Activated naive CD4-positive, alpha-beta T cell treated with anti-CD3 and anti-CD28 coated beads, Interleukin-2, amount 10 ng/mL, durations not matched to agents 7 days and 5 days (primary cell): ENCODE measurements at regions not wholly inside any gene's neighbourhood (a gene's known extent, or its start where the extent isn't known, plus 50 kb on each side); places are given as distances from the start of the nearest gene placed in this dataset.
"Not testable (repeated sequence)": the region's sequence is repeated elsewhere in the genome, so short reads cannot be mapped to it uniquely, and the experiment has no call there.

ENCODE experiments used
- CTCF ChIA-PET: fragments of 350-600 bp; sonication (Branson Sonifier 250); formaldehyde crosslinking; loops from one replicate; lab custom pipeline; 2021; ENCODE audit warnings: antibody characterized with exemption; lab: Charles Lee
- DNase-seq: peaks from one replicate; pipeline ENCODE4 v3.0.0-alpha.2; 2020
- H3K27ac Mint-ChIP-seq: one replicate; pipeline ENCODE4 v1.8.0; 2021; ENCODE audit warnings: mild to moderate bottlenecking, moderate library complexity, mixed read lengths
- H3K27me3 Mint-ChIP-seq: one replicate; pipeline ENCODE4 v1.8.0; 2021; ENCODE audit warnings: mild to moderate bottlenecking, mixed read lengths
- H3K36me3 Mint-ChIP-seq: one replicate; pipeline ENCODE4 v1.8.0; 2021; ENCODE audit warnings: mixed read lengths
- H3K4me1 Mint-ChIP-seq: one replicate; pipeline ENCODE4 v1.8.0; 2021; ENCODE audit warnings: mixed read lengths
- H3K4me3 Mint-ChIP-seq: one replicate; pipeline ENCODE4 v1.8.0; 2021; ENCODE audit warnings: mild to moderate bottlenecking, moderate library complexity, mixed read lengths
- H3K9me3 Mint-ChIP-seq: one replicate; pipeline ENCODE4 v1.8.0; 2021; ENCODE audit warnings: mixed read lengths

GRCh38 chr3:161639095-161639494 lies 142.5 kb downstream of the OTOL1 start:
- CTCF ChIA-PET, H3K4me3 Mint-ChIP-seq, H3K36me3 Mint-ChIP-seq, H3K9me3 Mint-ChIP-seq, H3K27me3 Mint-ChIP-seq, H3K27ac Mint-ChIP-seq, DNase-seq, H3K4me1 Mint-ChIP-seq: not testable (repeated sequence)

DNA sequence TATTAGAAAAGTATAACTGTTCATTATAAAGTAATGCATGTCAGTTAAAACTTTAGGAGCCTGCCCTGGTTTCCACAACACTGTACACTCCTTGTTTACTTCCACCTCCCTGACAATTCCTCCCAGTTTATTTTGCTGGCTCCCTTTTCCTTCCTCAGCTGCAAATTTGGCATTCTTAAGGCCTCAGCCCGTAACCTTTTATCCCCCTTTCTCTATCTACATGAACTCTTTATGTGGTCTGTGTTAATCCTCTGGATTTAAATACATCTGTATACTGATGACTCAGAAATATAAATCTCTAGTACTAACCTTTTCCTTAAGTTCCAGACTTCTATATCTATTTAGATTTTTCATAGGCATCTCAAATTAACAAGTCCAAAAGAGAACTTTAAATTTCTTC lies 143.6 kb downstream of the OTOL1 start:
- CTCF ChIA-PET: no interaction called here

DNA sequence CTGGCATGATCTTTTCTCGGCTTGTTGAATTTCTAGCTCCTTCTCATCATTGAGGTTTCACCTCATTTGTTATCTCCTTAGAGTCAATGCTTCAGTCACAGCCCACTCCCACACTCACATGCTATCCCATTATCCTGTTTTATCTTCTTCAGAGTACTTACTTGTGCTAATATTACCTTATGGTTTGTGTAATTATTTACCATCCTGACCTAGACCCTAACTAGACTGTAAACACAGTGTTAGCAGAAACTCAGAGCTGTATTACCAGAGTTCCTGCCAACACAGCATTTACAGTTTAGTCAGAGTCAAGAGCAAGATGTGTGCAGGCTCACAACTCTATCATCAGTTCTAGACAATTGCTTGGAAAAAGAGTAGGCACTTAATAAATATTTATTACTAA lies 144.7 kb downstream of the OTOL1 start:
- Mint-ChIP-seq H3K4me3 (no peak overlapping the region), H3K36me3 (no peaks in the 10 kb centered on the region), H3K27ac (no peak overlapping the region), H3K9me3 (no peaks in the 10 kb centered on the region), H3K4me1 (no peaks in the 10 kb centered on the region), H3K27me3 (no peaks in the 10 kb centered on the region)
- DNase-seq: no peak
- CTCF ChIA-PET: no interaction called here

More for the DNA sequence above, 143.6 kb downstream of the OTOL1 start:
- no peaks in the 10 kb centered on the region for H3K9me3 Mint-ChIP-seq
- H3K36me3 Mint-ChIP-seq: no peaks in the 10 kb centered on the region
- no peak overlapping the region for H3K27ac Mint-ChIP-seq
- no peaks in the 10 kb centered on the region for H3K4me1 Mint-ChIP-seq
- DNase-seq: no peak
- H3K4me3 Mint-ChIP-seq: no peak overlapping the region
- H3K27me3 Mint-ChIP-seq: no peaks in the 10 kb centered on the region

DNA sequence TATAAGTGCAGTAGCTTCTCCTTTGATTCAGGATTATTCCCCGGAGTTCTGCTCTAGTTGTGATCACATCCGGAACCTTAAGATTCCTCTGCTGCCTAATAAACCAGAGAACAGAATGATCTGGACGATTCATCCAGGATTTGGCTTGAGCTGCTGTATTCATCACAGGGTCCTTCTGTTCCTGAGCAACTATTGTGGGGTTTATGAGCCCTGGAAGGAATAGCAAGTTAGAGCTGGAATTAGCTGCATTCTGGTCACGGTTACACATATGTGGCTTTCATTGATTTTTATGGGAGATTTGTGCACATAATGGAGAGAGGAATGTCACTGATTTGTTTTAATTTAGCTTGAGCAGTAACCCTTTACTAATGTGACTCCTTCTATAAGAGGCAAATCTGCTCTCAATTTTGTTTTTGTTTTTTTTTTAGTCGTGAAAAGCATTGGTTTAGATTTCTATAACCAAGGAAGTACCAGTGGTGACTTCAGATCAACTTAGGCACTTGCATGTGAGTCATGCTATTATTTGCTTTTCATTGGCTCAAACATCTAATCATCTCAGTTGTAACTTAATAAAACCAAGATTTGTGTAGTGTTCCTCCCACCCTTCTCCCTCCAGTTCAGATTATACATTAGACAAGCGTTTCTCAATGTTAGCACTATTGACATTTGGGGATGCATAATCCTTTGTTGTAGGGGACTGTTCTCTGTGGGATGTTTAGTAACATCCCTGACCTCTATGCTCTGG lies 148.5 kb downstream of the OTOL1 start:
- H3K9me3 Mint-ChIP-seq: no peaks in the 10 kb centered on the region
- CTCF ChIA-PET: no interaction called here
- H3K36me3 Mint-ChIP-seq: no peaks in the 10 kb centered on the region
- H3K27me3 Mint-ChIP-seq: no peaks in the 10 kb centered on the region
- H3K27ac Mint-ChIP-seq: no peak overlapping the region
- DNase-seq: no peak
- no peaks in the 10 kb centered on the region for H3K4me1 Mint-ChIP-seq
- H3K4me3 Mint-ChIP-seq: no peak overlapping the region

GRCh38 chr3:161647936-161648470 lies 151.4 kb downstream of the OTOL1 start:
- no peak for DNase-seq
- Mint-ChIP-seq H3K36me3 (no peaks in the 10 kb centered on the region), H3K27me3 (no peaks in the 10 kb centered on the region), H3K27ac (no peak overlapping the region), H3K9me3 (peaks cover 2% of the 10 kb centered on the region), H3K4me1 (no peaks in the 10 kb centered on the region), H3K4me3 (no peak overlapping the region)
- CTCF ChIA-PET: no interaction called here

- peaks cover 2% of the 10 kb centered on the region for H3K9me3 Mint-ChIP-seq
- CTCF ChIA-PET: no interaction called here
- H3K36me3 Mint-ChIP-seq: no peaks in the 10 kb centered on the region
- H3K27me3 Mint-ChIP-seq: no peaks in the 10 kb centered on the region
- no peak for DNase-seq
- H3K4me1 Mint-ChIP-seq: no peaks in the 10 kb centered on the region
- H3K27ac Mint-ChIP-seq: no peak overlapping the region
- H3K4me3 Mint-ChIP-seq: no peak overlapping the region
Measured at GRCh38 chr3:161649900-161650484, 153.4 kb downstream of the OTOL1 start.

- Mint-ChIP-seq H3K4me1 (no peaks in the 10 kb centered on the region), H3K9me3 (no peaks in the 10 kb centered on the region), H3K36me3 (no peaks in the 10 kb centered on the region), H3K4me3 (no peak overlapping the region), H3K27ac (no peak overlapping the region), H3K27me3 (no peaks in the 10 kb centered on the region)
- no peak for DNase-seq
- CTCF ChIA-PET: no interaction called here
Measured at GRCh38 chr3:161657786-161658185, 161.2 kb downstream of the OTOL1 start.

GRCh38 chr3:161671141-161671540 lies 174.5 kb downstream of the OTOL1 start:
- Mint-ChIP-seq H3K27ac (no peak overlapping the region), H3K36me3 (no peaks in the 10 kb centered on the region), H3K4me1 (no peaks in the 10 kb centered on the region), H3K9me3 (no peaks in the 10 kb centered on the region), H3K4me3 (no peak overlapping the region), H3K27me3 (no peaks in the 10 kb centered on the region)
- no peak for DNase-seq
- CTCF ChIA-PET: no interaction called here

DNA sequence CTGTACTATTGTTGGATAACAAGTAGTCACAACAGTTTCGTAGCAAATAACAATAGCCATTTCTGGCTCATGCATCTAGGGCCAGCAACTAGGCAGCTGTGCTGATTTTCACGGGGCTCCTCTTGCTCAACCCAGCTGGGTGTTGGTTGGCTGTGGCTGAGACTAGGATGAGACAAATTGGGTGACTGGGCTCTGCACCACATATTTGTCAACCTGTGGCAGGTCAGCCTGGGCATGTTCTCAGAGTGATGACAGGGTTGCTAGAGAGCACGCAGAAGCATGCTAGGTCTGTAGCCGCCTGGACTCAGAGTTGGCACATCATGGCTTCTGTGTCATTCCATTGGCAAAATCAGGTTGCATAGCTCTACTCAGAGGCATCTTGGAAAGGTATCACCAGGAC lies 175.9 kb downstream of the OTOL1 start:
- CTCF ChIA-PET: no interaction called here
- Mint-ChIP-seq H3K4me3 (no peak overlapping the region), H3K4me1 (no peaks in the 10 kb centered on the region), H3K27ac (no peak overlapping the region), H3K36me3 (no peaks in the 10 kb centered on the region), H3K27me3 (no peaks in the 10 kb centered on the region), H3K9me3 (no peaks in the 10 kb centered on the region)
- no peak for DNase-seq

- Mint-ChIP-seq H3K27me3 (no peaks in the 10 kb centered on the region), H3K36me3 (no peaks in the 10 kb centered on the region), H3K9me3 (no peaks in the 10 kb centered on the region), H3K4me3 (no peak overlapping the region), H3K27ac (no peak overlapping the region), H3K4me1 (no peaks in the 10 kb centered on the region)
- DNase-seq: no peak
- CTCF ChIA-PET: no interaction called here
Measured at GRCh38 chr3:161673866-161674265, 177.3 kb downstream of the OTOL1 start.

GRCh38 chr3:161674402-161674801 lies 177.8 kb downstream of the OTOL1 start:
- CTCF ChIA-PET: no interaction called here
- Mint-ChIP-seq H3K9me3 (no peaks in the 10 kb centered on the region), H3K4me3 (no peak overlapping the region), H3K27me3 (no peaks in the 10 kb centered on the region), H3K27ac (no peak overlapping the region), H3K4me1 (no peaks in the 10 kb centered on the region), H3K36me3 (no peaks in the 10 kb centered on the region)
- DNase-seq: no peak

- H3K4me3 Mint-ChIP-seq, DNase-seq, H3K27me3 Mint-ChIP-seq, H3K9me3 Mint-ChIP-seq, H3K27ac Mint-ChIP-seq, H3K4me1 Mint-ChIP-seq, CTCF ChIA-PET, H3K36me3 Mint-ChIP-seq: not testable (repeated sequence)
Measured at GRCh38 chr3:161681831-161682230, 185.2 kb downstream of the OTOL1 start.

GRCh38 chr3:161682715-161683114 lies 186.1 kb downstream of the OTOL1 start:
- Mint-ChIP-seq H3K4me1 (no peaks in the 10 kb centered on the region), H3K27me3 (no peaks in the 10 kb centered on the region), H3K27ac (no peak overlapping the region), H3K9me3 (peaks cover 1% of the 10 kb centered on the region), H3K36me3 (no peaks in the 10 kb centered on the region), H3K4me3 (no peak overlapping the region)
- DNase-seq: no peak
- CTCF ChIA-PET: no interaction called here

DNA sequence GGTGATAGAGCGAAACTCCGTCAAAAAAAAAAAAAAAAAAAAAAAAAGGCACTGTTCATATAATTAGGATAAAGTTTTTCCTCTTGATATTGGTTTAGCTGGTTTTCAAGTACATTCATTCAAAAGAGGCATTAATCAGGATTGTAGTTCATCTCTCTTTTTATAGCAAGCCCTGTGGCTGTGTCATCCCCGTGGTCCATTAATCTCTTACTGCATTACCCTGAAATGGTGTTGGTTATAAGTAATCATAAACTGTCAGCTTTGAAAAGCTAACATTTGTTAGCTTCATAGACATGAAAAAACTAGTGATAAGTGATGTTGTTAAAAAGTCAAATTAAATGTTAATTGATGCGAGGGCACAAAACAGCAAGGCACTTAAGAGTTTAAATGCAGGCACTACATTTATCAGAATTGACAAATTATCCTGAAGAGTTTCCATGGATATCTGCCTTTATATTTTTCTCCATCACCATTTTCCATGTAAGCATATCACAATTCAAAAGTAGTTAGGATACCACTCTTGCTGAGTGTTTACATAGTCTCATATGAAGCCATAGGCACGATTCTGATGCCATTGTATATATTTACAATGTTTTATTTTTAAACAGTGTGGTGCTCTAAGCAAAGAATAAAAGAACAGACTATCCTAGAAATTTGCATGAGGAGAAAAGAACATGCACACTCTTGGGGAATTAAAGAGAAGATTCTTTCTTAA lies 193.1 kb downstream of the OTOL1 start:
- no peak overlapping the region for H3K4me3 Mint-ChIP-seq
- CTCF ChIA-PET: no interaction called here

DNA sequence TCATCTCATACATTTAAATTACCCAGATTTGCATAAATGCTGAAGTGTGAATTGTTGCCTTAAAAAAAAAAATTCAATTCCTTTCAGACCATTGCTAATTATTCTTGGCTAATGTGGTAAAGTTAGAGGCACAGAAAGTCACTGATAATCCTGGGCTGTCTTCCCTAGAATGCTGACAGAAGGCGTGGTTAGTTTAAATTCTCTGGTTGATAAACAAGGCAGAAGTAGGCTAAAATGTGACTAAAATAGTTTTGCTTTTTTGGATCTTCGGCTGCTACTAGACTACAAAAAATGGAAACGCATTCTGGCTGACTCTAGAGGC lies 193.7 kb downstream of the OTOL1 start:
- Mint-ChIP-seq H3K9me3 (no peaks in the 10 kb centered on the region), H3K4me3 (no peak overlapping the region)

More for the DNA sequence above, 193.1 kb downstream of the OTOL1 start:
- H3K36me3 Mint-ChIP-seq: no peaks in the 10 kb centered on the region
- no peaks in the 10 kb centered on the region for H3K27me3 Mint-ChIP-seq
- H3K4me1 Mint-ChIP-seq: no peaks in the 10 kb centered on the region
- H3K9me3 Mint-ChIP-seq: no peaks in the 10 kb centered on the region
- DNase-seq: no peak
- no peak overlapping the region for H3K27ac Mint-ChIP-seq

More for the DNA sequence above, 193.7 kb downstream of the OTOL1 start:
- Mint-ChIP-seq H3K36me3 (no peaks in the 10 kb centered on the region), H3K4me1 (no peaks in the 10 kb centered on the region), H3K27me3 (no peaks in the 10 kb centered on the region), H3K27ac (no peak overlapping the region)
- CTCF ChIA-PET: no interaction called here
- DNase-seq: no peak
